MM.1S (cell line): ENCODE measurements at regions not wholly inside any gene's neighbourhood (a gene's known extent, or its start where the extent isn't known, plus 50 kb on each side); places are given as distances from the start of the nearest gene placed in this dataset.

Experiments used
- DNase-seq: peaks from one replicate; pipeline ENCODE4 v3.0.0-alpha.2; 2015
- H2AFZ ChIP-seq: fragments of 300-600 bp; sonication (generic); 2 replicates; pipeline ENCODE4 v1.6.0; 2016; ENCODE audit warnings: antibody characterized with exemption, low read length
- H3F3A ChIP-seq: fragments of 300-600 bp; sonication (generic); 2 replicates; pipeline ENCODE4 v1.6.1; 2016; ENCODE audit warnings: mild to moderate bottlenecking, antibody characterized with exemption, low read length, moderate library complexity, mixed read lengths; ENCODE audit not compliant: insufficient read depth
- H3K27ac ChIP-seq: fragments of 300-600 bp; sonication (generic); 2 replicates; pipeline ENCODE4 v1.5.1; 2016; ENCODE audit warnings: mild to moderate bottlenecking, low read length
- H3K27me3 ChIP-seq: fragments of 300-600 bp; sonication (generic); replicated peaks from 2 replicates; pipeline ENCODE4 v1.6.0; 2016; ENCODE audit warnings: low read length; ENCODE audit not compliant: insufficient read depth
- H3K36me3 ChIP-seq: fragments of 300-600 bp; sonication (generic); replicated peaks from 2 replicates; pipeline ENCODE4 v1.6.1; 2016; ENCODE audit warnings: mild to moderate bottlenecking, low read length, mixed read lengths; ENCODE audit not compliant: insufficient read depth
- H3K4me1 ChIP-seq: fragments of 300-600 bp; sonication (generic); 2 replicates; pipeline ENCODE4 v1.6.1; 2016; ENCODE audit warnings: low read length, mixed read lengths
- H3K4me2 ChIP-seq: fragments of 300-600 bp; sonication (generic); 2 replicates; pipeline ENCODE4 v1.6.0; 2016; ENCODE audit warnings: low read depth, low read length
- H3K4me3 ChIP-seq: fragments of 300-600 bp; sonication (generic); 2 replicates; pipeline ENCODE4 v1.5.1; 2016; ENCODE audit warnings: low read length, mixed read lengths
- H3K79me2 ChIP-seq: fragments of 300-600 bp; sonication (generic); 2 replicates; pipeline ENCODE4 v1.6.1; 2016; ENCODE audit warnings: mixed run types, low read length, mixed read lengths
- H3K9ac ChIP-seq: fragments of 300-600 bp; sonication (generic); 2 replicates; pipeline ENCODE4 v1.6.1; 2016; ENCODE audit warnings: low read length, mixed read lengths
- H3K9me2 ChIP-seq: fragments of 300-600 bp; sonication (generic); replicated peaks from 2 replicates; pipeline ENCODE4 v1.6.1; 2016; ENCODE audit warnings: mild to moderate bottlenecking, low read length, mixed read lengths; ENCODE audit not compliant: insufficient read depth
- H3K9me3 ChIP-seq: fragments of 300-600 bp; sonication (generic); replicated peaks from 2 replicates; pipeline ENCODE4 v1.6.1; 2016; ENCODE audit warnings: mild to moderate bottlenecking, low read length, mixed read lengths; ENCODE audit not compliant: insufficient read depth
- H4K20me1 ChIP-seq: fragments of 300-600 bp; sonication (generic); 2 replicates; pipeline ENCODE4 v1.6.1; 2016; ENCODE audit warnings: mild to moderate bottlenecking, low read length, moderate library complexity, mixed read lengths; ENCODE audit not compliant: insufficient read depth
- EZH2 ChIP-seq: fragments of 300-600 bp; sonication (generic); optimal IDR thresholded peaks from 2 replicates; pipeline ENCODE3; 2017; ENCODE audit warnings: low read depth, mild to moderate bottlenecking, antibody characterized with exemption, low read length, mixed read lengths
- EZH2phosphoT487 ChIP-seq: fragments of 300-600 bp; sonication (generic); IDR thresholded peaks from 2 replicates; pipeline ENCODE4 v1.6.1; 2018; ENCODE audit warnings: antibody characterized with exemption, low read length
- TF ChIP-seq, protein P1 (sequence below): fragments of 300-600 bp; sonication (generic); IDR thresholded peaks from 2 replicates; pipeline ENCODE4 v1.5.1; 2016; ENCODE audit warnings: antibody characterized with exemption, low read length, mixed read lengths

DNA sequence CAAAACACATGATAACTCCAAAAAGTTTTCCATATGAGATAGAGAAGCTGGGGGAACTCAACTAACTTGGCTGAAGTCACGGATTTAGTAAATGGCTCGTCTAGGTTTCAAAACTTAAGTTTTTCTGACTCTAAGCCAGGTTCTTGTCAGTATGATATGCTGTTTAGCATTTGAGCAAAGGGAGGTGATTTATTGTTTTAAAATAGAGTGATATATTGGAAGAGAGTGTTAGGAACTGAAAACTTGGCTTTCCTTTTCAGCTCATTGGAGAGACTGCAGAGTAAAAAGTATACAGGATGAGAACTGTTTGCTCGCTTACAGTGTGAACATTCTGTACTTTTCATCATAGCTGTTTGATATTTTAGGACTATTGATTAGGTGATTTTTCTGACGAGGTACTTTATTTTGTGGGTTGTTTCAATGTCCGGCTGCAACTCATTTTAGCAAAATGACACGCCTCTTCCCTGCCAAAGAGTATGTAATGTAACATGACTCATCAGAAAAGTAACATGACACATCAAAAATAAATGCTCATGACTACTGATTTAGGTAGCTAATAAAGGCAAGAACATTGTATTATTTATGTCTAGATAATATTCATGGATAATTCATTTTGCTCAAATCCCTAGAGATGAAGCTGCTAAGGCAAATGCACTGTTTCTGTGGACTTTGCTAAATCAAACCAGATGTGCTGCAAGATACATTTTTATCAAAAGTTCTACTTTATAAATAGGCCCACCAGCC is 355.1 kb downstream of the GPATCH2 start:
- Histone ChIP-seq H2AFZ (no peak overlapping the region), H3K4me2 (no peak overlapping the region), H3K9me2 (no peaks in the 10 kb centered on the region), H3K27me3 (no peaks in the 10 kb centered on the region), H3K4me3 (no peak overlapping the region), H3K9ac (no peak overlapping the region), H3K79me2 (no peaks in the 10 kb centered on the region), H3K36me3 (no peaks in the 10 kb centered on the region), H4K20me1 (no peaks in the 10 kb centered on the region), H3K9me3 (no peaks in the 10 kb centered on the region), H3F3A (no peaks in the 10 kb centered on the region), H3K4me1 (no peaks in the 10 kb centered on the region), H3K27ac (no peak overlapping the region)
- no peak for TF ChIP-seq EZH2
- no peak for TF ChIP-seq EZH2phosphoT487
- TF ChIP-seq, protein P1, sequence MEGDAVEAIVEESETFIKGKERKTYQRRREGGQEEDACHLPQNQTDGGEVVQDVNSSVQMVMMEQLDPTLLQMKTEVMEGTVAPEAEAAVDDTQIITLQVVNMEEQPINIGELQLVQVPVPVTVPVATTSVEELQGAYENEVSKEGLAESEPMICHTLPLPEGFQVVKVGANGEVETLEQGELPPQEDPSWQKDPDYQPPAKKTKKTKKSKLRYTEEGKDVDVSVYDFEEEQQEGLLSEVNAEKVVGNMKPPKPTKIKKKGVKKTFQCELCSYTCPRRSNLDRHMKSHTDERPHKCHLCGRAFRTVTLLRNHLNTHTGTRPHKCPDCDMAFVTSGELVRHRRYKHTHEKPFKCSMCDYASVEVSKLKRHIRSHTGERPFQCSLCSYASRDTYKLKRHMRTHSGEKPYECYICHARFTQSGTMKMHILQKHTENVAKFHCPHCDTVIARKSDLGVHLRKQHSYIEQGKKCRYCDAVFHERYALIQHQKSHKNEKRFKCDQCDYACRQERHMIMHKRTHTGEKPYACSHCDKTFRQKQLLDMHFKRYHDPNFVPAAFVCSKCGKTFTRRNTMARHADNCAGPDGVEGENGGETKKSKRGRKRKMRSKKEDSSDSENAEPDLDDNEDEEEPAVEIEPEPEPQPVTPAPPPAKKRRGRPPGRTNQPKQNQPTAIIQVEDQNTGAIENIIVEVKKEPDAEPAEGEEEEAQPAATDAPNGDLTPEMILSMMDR: no peak
- no peak for DNase-seq

DNA sequence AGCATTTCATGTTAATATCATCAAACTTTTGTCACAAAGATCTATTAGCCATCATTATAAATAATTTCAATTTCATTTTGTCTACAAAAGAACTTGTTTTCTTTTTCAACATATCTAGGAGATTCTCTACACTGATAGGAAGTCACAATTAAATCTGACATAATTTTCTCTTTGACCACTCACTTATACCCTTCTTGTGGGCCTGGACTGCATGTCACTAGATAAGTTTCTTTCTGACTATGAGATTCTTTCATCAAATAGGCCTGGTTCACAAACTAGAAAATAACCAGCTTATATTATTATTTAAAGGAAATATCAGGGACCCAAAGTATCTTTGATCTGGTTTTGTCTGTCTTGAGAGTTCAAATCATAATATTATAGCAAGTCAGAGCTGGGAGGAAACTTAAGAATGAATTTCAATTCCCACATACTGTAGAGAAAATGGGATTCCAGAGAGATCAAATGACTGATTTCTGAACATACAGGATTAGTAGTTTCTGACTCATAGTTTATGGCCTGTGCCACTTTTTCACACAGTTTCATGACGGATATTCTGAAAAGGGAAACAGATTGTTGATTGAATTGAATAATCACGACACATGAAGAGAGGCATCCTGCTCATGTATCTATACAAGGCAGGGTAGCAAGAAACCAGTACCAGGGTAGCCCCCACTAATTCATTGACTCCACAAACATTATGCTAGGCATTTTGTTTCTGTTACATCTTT is 355.8 kb downstream of the GPATCH2 start:
- Histone ChIP-seq H3K4me3 (no peak overlapping the region), H3K79me2 (no peaks in the 10 kb centered on the region), H3F3A (no peaks in the 10 kb centered on the region), H3K9me3 (no peaks in the 10 kb centered on the region), H2AFZ (no peak overlapping the region), H3K4me2 (no peak overlapping the region), H3K9me2 (no peaks in the 10 kb centered on the region), H3K4me1 (no peaks in the 10 kb centered on the region), H3K27ac (no peak overlapping the region), H3K36me3 (no peaks in the 10 kb centered on the region), H3K9ac (no peak overlapping the region), H4K20me1 (no peaks in the 10 kb centered on the region), H3K27me3 (no peaks in the 10 kb centered on the region)
- no peak for DNase-seq
- TF ChIP-seq EZH2phosphoT487: no peak
- TF ChIP-seq, protein P1: no peak
- TF ChIP-seq EZH2: no peak

DNA sequence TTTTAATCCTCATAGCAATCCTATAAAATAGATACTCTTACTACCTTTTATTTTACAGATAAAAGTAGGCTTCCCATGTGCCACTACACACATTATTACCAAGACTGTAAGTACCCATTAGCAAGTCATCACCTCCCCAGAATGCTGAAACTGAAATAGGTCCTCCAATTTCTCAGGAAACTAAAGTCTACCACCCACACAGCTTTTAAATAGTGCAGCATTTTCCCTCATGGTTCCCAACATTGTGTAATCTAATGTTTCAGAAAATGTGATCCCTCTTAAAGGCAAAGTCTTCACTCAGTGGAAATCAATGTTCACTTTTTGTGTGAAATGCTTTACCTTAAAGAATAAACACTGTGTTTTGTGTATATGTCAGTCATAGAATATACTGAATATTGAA is 356.5 kb downstream of the GPATCH2 start:
- Histone ChIP-seq H3K4me3 (no peak overlapping the region), H3K4me2 (no peak overlapping the region), H2AFZ (no peak overlapping the region), H3K79me2 (no peaks in the 10 kb centered on the region), H4K20me1 (no peaks in the 10 kb centered on the region), H3K9me2 (no peaks in the 10 kb centered on the region), H3K4me1 (no peaks in the 10 kb centered on the region), H3F3A (no peaks in the 10 kb centered on the region), H3K27ac (no peak overlapping the region), H3K9me3 (no peaks in the 10 kb centered on the region), H3K27me3 (no peaks in the 10 kb centered on the region), H3K9ac (no peak overlapping the region), H3K36me3 (no peaks in the 10 kb centered on the region)
- TF ChIP-seq EZH2phosphoT487 (no peak), EZH2 (no peak)
- TF ChIP-seq, protein P1: no peak
- no peak for DNase-seq
